ENCODE measurements at regions not wholly inside any gene's neighbourhood (a gene's known extent, or its start where the extent isn't known, plus 50 kb on each side); places are given as distances from the start of the nearest gene placed in this dataset.

DNA sequence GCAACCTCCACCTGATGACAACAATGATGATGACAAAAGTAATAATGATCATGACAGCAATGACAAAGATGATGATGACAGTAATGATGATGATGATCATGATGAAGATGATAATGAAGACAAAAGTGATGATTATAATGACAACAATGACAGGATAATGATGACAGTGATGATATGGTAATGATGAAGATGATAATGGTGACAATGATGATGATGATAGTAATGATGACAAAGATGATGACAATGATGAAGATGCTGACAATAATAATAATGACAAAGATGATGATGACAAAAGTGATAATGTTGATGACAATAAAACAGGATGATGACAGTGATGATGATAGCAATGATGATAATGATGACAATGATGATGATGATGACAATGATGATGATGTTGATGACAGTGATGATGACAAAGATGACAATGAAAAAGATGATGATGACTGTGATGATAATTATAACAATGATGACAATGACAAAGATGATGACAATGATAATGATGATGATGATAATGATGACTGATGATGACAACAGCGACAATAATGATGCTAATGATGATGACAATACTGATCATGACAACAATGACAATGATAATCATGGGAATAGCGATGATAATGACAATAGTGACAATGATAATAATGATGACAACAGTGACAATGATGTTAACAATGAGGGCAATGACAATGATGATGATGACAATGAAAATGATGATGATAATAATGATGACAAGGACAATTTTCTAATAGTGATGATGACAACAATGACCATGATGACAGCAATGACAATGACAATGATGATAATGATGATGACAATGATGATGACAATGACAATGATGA is 1106.5 kb upstream of the AUTS2 start:
- TF ChIP-seq, protein P1, sequence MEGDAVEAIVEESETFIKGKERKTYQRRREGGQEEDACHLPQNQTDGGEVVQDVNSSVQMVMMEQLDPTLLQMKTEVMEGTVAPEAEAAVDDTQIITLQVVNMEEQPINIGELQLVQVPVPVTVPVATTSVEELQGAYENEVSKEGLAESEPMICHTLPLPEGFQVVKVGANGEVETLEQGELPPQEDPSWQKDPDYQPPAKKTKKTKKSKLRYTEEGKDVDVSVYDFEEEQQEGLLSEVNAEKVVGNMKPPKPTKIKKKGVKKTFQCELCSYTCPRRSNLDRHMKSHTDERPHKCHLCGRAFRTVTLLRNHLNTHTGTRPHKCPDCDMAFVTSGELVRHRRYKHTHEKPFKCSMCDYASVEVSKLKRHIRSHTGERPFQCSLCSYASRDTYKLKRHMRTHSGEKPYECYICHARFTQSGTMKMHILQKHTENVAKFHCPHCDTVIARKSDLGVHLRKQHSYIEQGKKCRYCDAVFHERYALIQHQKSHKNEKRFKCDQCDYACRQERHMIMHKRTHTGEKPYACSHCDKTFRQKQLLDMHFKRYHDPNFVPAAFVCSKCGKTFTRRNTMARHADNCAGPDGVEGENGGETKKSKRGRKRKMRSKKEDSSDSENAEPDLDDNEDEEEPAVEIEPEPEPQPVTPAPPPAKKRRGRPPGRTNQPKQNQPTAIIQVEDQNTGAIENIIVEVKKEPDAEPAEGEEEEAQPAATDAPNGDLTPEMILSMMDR (IDR thresholded peaks at IDR 0.05): no peak
- TF ChIP-seq POLR2A (IDR thresholded peaks at IDR 0.05): no peak
